OCI-LY3 (cell line): ENCODE measurements at regions not wholly inside any gene's neighbourhood (a gene's known extent, or its start where the extent isn't known, plus 50 kb on each side); places are given as distances from the start of the nearest gene placed in this dataset.

ENCODE experiments used
- CTCF ChIP-seq: fragments of 200-600, 300-600 bp; sonication (generic); IDR thresholded peaks from 2 replicates; pipeline ENCODE4 v1.5.1; 2014; ENCODE audit warnings: antibody characterized with exemption, low read length, low read depth
- EZH2phosphoT487 ChIP-seq: fragments of 200-600 bp; shearing (Covaris generic); IDR thresholded peaks from 2 replicates; pipeline ENCODE4 v1.6.1; 2018; ENCODE audit warnings: antibody characterized with exemption, mixed run types, low read depth

GRCh38 chr11:28616160-28616965 lies 508.2 kb downstream of the METTL15 start:
- no peak for TF ChIP-seq CTCF
- no peak for TF ChIP-seq EZH2phosphoT487
